ENCODE measurements at regions not wholly inside any gene's neighbourhood (a gene's known extent, or its start where the extent isn't known, plus 50 kb on each side); places are given as distances from the start of the nearest gene placed in this dataset.

DNA sequence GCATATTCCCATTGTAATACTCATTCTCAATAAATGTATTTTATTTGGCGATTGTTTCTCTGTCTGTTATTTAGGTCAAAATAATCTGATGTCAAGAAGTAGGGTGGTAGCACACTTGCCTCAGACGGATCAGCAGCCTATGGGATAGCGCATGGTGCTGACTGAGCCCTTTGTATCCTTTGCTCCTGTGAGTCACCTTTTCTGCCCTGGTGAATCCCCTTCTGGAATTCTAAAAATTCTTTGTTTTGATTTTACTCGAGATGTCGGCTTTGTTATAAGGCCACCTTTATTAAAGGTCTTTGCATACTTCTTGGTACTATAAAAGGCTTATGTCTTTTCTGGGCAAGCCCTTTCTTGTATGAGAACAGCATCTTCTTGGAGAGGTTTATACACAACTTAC is 1187.8 kb downstream of the CDH9 start:
- TF ChIP-seq ZNF274 (IDR thresholded peaks at IDR 0.05; ENCODE audit: low read depth, low read length) (no peak), YY1 (IDR thresholded peaks at IDR 0.05; ENCODE audit: insufficient read depth, insufficient read length) (no peak)

Data from NT2/D1 (cell line).